GM19238 (cell line): ENCODE measurements at regions not wholly inside any gene's neighbourhood (a gene's known extent, or its start where the extent isn't known, plus 50 kb on each side); places are given as distances from the start of the nearest gene placed in this dataset.
"Not testable (repeated sequence)": the region's sequence is repeated elsewhere in the genome, so short reads cannot be mapped to it uniquely, and the experiment has no call there.

Experiments
- DNase-seq: peaks from one replicate; pipeline ENCODE4 v3.0.0; 2011; ENCODE audit warnings: low spot score; ENCODE audit not compliant: insufficient read length

GRCh38 chr1:30106125-30106524 lies 617.3 kb downstream of the MATN1 start:
- DNase-seq, result peak; percentile 25

- no peak for DNase-seq
Observed at GRCh38 chr1:30104551-30104950, 618.8 kb downstream of the MATN1 start.

- DNase-seq, result no peak
Observed at GRCh38 chr1:30103708-30104411, 619.5 kb downstream of the MATN1 start.

GRCh38 chr1:30102605-30103004 lies 620.8 kb downstream of the MATN1 start:
- DNase-seq, result no peak

GRCh38 chr1:30101487-30102227 lies 621.7 kb downstream of the MATN1 start:
- no peak for DNase-seq

- DNase-seq, result no peak
Observed at GRCh38 chr1:30101016-30101415, 622.4 kb downstream of the MATN1 start.

- DNase-seq, result no peak
Observed at GRCh38 chr1:30100524-30100862, 622.9 kb downstream of the MATN1 start.

GRCh38 chr1:30099587-30100523 lies 623.5 kb downstream of the MATN1 start:
- no peak for DNase-seq

- not testable (repeated sequence) for DNase-seq
Observed at GRCh38 chr1:30097851-30098250, 625.5 kb downstream of the MATN1 start.

- DNase-seq, result no peak
Observed at GRCh38 chr1:30095451-30096025, 627.8 kb downstream of the MATN1 start.

- DNase-seq, result no peak
Observed at GRCh38 chr1:30095051-30095450, 628.3 kb downstream of the MATN1 start.

- DNase-seq, result no peak
Observed at GRCh38 chr1:30092051-30092858, 631.1 kb downstream of the MATN1 start.

- no peak for DNase-seq
Observed at GRCh38 chr1:30090162-30090820, 633.1 kb downstream of the MATN1 start.

- no peak for DNase-seq
Observed at GRCh38 chr1:30089024-30089430, 634.4 kb downstream of the MATN1 start.

- DNase-seq, result no peak
Observed at GRCh38 chr1:30088594-30088993, 634.8 kb downstream of the MATN1 start.

- no peak for DNase-seq
Observed at GRCh38 chr1:30087465-30087864, 635.9 kb downstream of the MATN1 start.

- DNase-seq, result peak; percentile 18
Observed at GRCh38 chr1:30085811-30086770, 637.3 kb downstream of the MATN1 start.

- no peak for DNase-seq
Observed at GRCh38 chr1:30084909-30085571, 638.3 kb downstream of the MATN1 start.
